Small intestine (tissue), 7 donors: ENCODE measurements at regions not wholly inside any gene's neighbourhood (a gene's known extent, or its start where the extent isn't known, plus 50 kb on each side); places are given as distances from the start of the nearest gene placed in this dataset.

Source experiments
- DNase-seq, 2 donors: peaks; one replicate each; pipeline versions ENCODE4 v3.0.0 to v3.0.0-alpha.2; 2013
- FAIRE-seq: peaks from 2 replicates; lab custom pipeline; 2012; peaks lifted over from hg19 to GRCh38; lab: Jason Lieb, UNC
- H3K27ac ChIP-seq, 3 donors: one replicate each; pipeline ENCODE4 v1.5.1; 2013; ENCODE audit warnings: low read length in 2 of 3, mild to moderate bottlenecking in 2 of 3, control low read depth in 1 of 3, inconsistent platforms in 1 of 3, low read depth in 1 of 3, moderate library complexity in 1 of 3
- H3K27me3 ChIP-seq, 3 donors: one replicate each; pipeline ENCODE4 v1.6.1; 2013; ENCODE audit warnings: low read length in 3 of 3, inconsistent platforms in 1 of 3; ENCODE audit not compliant: control insufficient read depth in 3 of 3, insufficient read depth in 3 of 3
- H3K36me3 ChIP-seq, 3 donors: one replicate each; pipeline ENCODE4 v1.6.1; 2013; ENCODE audit warnings: low read length in 3 of 3, inconsistent platforms in 1 of 3, low read depth in 1 of 3, mild to moderate bottlenecking in 1 of 3, moderate library complexity in 1 of 3; ENCODE audit not compliant: control insufficient read depth in 3 of 3, insufficient read depth in 2 of 3
- H3K4me1 ChIP-seq, 3 donors: one replicate each; pipeline ENCODE4 v1.6.1; 2013; ENCODE audit warnings: low read length in 2 of 3, inconsistent platforms in 1 of 3, low read depth in 1 of 3, mild to moderate bottlenecking in 1 of 3, moderate library complexity in 1 of 3; ENCODE audit not compliant: control insufficient read depth in 3 of 3, insufficient read depth in 2 of 3
- H3K4me3 ChIP-seq, 3 donors: one replicate each; pipeline ENCODE4 v1.5.1; 2013; ENCODE audit warnings: low read length in 3 of 3, control low read depth in 1 of 3, inconsistent platforms in 1 of 3, low read depth in 1 of 3, mild to moderate bottlenecking in 1 of 3, moderate library complexity in 1 of 3
- H3K9me3 ChIP-seq, 2 donors: one replicate each; pipeline ENCODE4 v1.6.1; 2013; ENCODE audit warnings: low read depth in 1 of 2, low read length in 1 of 2; ENCODE audit not compliant: control insufficient read depth in 2 of 2, insufficient read depth in 1 of 2
- WGBS, 3 donors: extraction: QIAGEN DNeasy Blood & Tissue Kit; methylation state at CpG; one replicate each; pipeline ENCODE4 v1.1.7; 2013; 5-methylcytosine and 5-hydroxymethylcytosine counted together
- donor health status: healthy with polysubstance abuse.
- donor health status: control.
- donor health status: control.
- donor health status: Bipolar disorder and iron deficiency.
- donor health status: healthy.

DNA sequence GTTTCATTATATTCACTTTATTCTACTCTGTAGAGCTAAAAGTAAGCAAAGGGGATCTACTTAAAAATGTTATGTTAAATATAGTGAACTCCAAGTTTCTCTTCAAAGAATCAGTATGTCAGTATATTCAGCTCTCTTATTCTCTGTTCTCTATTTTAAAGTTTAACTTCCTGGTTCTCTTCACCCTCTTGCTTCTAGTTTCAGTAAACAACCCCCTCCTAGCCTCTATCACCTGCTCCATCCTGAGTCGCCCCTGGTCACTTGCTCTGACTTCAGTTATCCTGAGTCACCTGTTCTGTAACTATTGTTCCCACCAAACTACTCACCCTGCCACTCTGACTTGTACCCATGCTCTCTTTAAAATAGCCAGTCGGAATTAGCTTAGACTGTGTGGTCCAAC is 180.9 kb upstream of the AADAT start:
- peaks cover 0 to 4% of the 10 kb centered on the region in 2 donors for H3K9me3 ChIP-seq
- no peak overlapping the region for H3K4me3 ChIP-seq
- FAIRE-seq (no peak), DNase-seq (no peak)
- no peaks in the 10 kb centered on the region for H3K36me3 ChIP-seq
- 62 to 86% (median 65%) methylated on average over 2 of the region's 2 CpGs for WGBS, 3 donors
- no peaks in the 10 kb centered on the region for H3K27me3 ChIP-seq
- H3K27ac ChIP-seq, result no peak overlapping the region
- no peaks in the 10 kb centered on the region for H3K4me1 ChIP-seq

- Histone ChIP-seq H3K27me3 (no peaks in the 10 kb centered on the region), H3K4me1 (no peaks in the 10 kb centered on the region), H3K9me3 (peaks cover 0 to 4% of the 10 kb centered on the region in 2 donors), H3K27ac (no peak overlapping the region), H3K36me3 (no peaks in the 10 kb centered on the region), H3K4me3 (no peak overlapping the region)
- 75 to 83% (median 82%) methylated on average over 2 of the region's 2 CpGs for WGBS, 3 donors
- DNase-seq, result no peak
- FAIRE-seq, result no peak
These were observed 180.2 kb upstream of the AADAT start for GRCh38 chr4:170269950-170270349.

DNA sequence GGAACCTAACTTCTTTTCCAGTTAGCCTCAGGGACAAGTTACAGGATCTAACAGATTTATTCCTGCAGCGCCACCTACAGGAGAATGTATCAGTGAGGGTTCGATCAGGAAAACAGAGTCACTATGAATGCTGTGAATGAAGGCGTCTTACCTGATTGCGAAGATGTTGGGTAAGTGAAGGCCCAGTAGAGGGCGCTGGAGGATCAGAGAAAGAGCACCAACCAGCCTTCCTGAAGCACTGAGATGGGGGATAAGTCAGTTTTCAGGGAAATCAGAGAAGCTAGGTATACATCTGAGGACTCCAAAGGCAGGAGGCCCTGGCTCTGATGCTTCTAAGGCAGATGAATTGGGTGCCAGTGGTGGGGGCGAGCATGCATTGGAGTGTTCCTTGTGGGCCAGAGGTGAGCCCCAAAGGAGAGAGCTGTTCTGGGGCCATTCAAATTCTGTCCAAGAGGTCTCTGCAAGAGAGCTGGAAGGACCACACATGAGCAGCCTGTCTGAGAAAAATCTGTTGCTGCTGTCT is 169.9 kb upstream of the AADAT start:
- Histone ChIP-seq H3K27ac (no peak overlapping the region), H3K9me3 (no peaks in the 10 kb centered on the region), H3K36me3 (no peaks in the 10 kb centered on the region), H3K4me1 (no peaks in the 10 kb centered on the region), H3K4me3 (no peak overlapping the region), H3K27me3 (no peaks in the 10 kb centered on the region)
- DNase-seq (peak; percentile 88 to 90), FAIRE-seq (no peak)
- WGBS, 3 donors, result 13 to 16% (median 14%) methylated on average over 6 of the region's 6 CpGs

DNA sequence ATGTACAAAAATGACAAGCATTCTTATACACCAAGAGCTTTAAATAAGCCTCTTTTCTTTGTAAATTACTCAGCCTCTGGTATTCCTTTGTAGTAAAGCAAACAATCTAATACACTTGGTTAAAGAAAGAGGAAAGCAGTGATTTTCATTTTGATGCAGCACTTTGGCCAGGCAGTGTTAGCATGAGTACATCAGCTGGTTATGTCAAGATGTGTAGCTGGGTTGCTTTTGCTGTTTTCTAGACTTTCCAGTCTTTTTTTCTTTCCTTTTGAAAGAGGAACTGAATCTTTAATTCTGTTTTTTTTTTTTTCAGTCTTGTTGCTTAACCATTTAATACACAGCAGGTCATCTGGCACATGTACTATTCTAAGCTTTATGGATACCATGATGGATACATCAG is 167.1 kb upstream of the AADAT start:
- no peak for FAIRE-seq
- Histone ChIP-seq H3K36me3 (no peaks in the 10 kb centered on the region), H3K27ac (no peak overlapping the region), H3K27me3 (no peaks in the 10 kb centered on the region), H3K4me3 (no peak overlapping the region), H3K9me3 (no peaks in the 10 kb centered on the region), H3K4me1 (no peaks in the 10 kb centered on the region)
- DNase-seq, result no peak

GRCh38 chr4:170248576-170248975 is 158.8 kb upstream of the AADAT start:
- FAIRE-seq, result no peak
- Histone ChIP-seq H3K9me3 (no peaks in the 10 kb centered on the region), H3K27me3 (no peaks in the 10 kb centered on the region), H3K4me3 (no peak overlapping the region), H3K27ac (no peak overlapping the region), H3K4me1 (no peaks in the 10 kb centered on the region), H3K36me3 (no peaks in the 10 kb centered on the region)
- no peak for DNase-seq
- 79 to 85% (median 83%) methylated on average over 3 of the region's 3 CpGs for WGBS, 3 donors

DNA sequence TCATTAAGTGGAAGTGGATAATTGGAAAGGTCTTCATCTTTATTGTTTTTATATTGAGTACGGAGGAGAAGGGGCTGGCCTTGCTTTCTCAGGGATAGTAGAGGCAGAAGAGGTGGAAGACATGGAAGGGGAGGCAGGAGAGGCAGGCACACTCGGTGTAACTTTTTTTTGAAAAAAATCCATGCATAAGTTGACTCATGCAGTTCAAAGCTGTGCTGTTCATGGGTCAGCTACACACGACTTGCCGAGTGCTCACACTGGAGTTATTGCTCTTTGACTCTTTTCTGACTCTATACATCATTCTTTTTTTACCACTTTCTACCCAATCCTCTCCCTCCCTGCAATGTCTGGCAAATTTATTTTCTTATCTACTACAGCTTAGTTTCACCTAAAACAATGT is 158.3 kb upstream of the AADAT start:
- WGBS, 3 donors, result 21 to 40% (median 38%) methylated on average over 4 of the region's 4 CpGs
- Histone ChIP-seq H3K27ac (no peak overlapping the region), H3K36me3 (no peaks in the 10 kb centered on the region), H3K9me3 (no peaks in the 10 kb centered on the region), H3K4me1 (no peaks in the 10 kb centered on the region), H3K27me3 (no peaks in the 10 kb centered on the region), H3K4me3 (no peak overlapping the region)
- DNase-seq (no peak), FAIRE-seq (no peak)

DNA sequence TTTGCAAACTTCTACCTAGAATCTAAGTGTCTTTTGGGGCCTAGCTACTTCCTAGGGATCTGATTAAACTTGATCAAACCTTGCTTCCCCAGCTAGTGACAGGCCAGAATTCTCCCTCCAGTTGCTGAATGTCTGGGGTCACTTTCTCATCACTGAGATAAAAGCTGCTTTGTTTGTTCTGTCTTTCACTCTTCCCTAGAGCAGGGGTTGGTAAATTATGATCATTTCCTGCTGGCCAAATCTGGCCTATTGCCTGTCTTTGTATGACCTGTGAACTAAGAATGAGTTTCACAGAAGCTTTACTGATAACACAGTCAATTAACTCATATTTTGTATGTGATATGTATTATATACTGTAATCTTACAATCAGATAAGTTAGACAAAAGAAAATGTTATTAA is 157.8 kb upstream of the AADAT start:
- DNase-seq (no peak), FAIRE-seq (no peak)
- no peak overlapping the region for H3K4me3 ChIP-seq
- H3K27me3 ChIP-seq, result no peaks in the 10 kb centered on the region
- H3K27ac ChIP-seq, result no peak overlapping the region
- H3K4me1 ChIP-seq, result no peaks in the 10 kb centered on the region
- no peaks in the 10 kb centered on the region for H3K9me3 ChIP-seq
- no peaks in the 10 kb centered on the region for H3K36me3 ChIP-seq

- Histone ChIP-seq H3K4me3 (no peak overlapping the region), H3K36me3 (no peaks in the 10 kb centered on the region), H3K9me3 (no peaks in the 10 kb centered on the region), H3K4me1 (no peaks in the 10 kb centered on the region), H3K27ac (no peak overlapping the region), H3K27me3 (no peaks in the 10 kb centered on the region)
- 58 to 74% (median 73%) methylated on average over 2 of the region's 2 CpGs for WGBS, 3 donors
- DNase-seq (no peak), FAIRE-seq (no peak)
These were observed 154.0 kb upstream of the AADAT start for GRCh38 chr4:170243662-170244288.

DNA sequence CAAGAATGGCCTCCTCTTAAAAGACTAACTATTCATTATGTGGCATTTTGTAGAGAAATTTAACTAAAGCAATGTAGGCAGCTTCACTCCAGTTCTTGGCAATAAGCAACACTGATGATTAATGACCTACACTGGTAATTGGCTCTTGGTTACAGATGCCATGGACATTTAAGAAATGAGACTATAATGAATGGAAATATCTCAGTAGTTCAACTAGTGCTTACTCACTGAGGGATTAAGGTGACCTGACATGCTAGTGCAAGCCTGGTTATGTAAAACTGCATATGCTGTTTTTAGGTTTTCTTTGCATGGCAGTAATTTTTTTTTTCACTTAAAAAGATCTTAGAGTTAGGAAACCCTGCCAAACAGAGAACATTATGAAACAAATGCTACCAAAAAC is 152.7 kb upstream of the AADAT start:
- Histone ChIP-seq H3K36me3 (no peaks in the 10 kb centered on the region), H3K27ac (no peak overlapping the region), H3K9me3 (no peaks in the 10 kb centered on the region), H3K27me3 (no peaks in the 10 kb centered on the region), H3K4me1 (no peaks in the 10 kb centered on the region), H3K4me3 (no peak overlapping the region)
- FAIRE-seq, result no peak
- no peak for DNase-seq
